GM12892 (cell line): ENCODE measurements at regions not wholly inside any gene's neighbourhood (a gene's known extent, or its start where the extent isn't known, plus 50 kb on each side); places are given as distances from the start of the nearest gene placed in this dataset.

Source experiments
- POLR2A ChIP-seq: IDR thresholded peaks from 2 replicates; pipeline ENCODE4 v1.6.1; 2011; ENCODE audit warnings: low read depth, low read length, control low read depth
- POLR2AphosphoS5 ChIP-seq: IDR thresholded peaks from 2 replicates; pipeline ENCODE4 v1.6.1; 2011; ENCODE audit warnings: low read depth, low read length, control low read depth

DNA sequence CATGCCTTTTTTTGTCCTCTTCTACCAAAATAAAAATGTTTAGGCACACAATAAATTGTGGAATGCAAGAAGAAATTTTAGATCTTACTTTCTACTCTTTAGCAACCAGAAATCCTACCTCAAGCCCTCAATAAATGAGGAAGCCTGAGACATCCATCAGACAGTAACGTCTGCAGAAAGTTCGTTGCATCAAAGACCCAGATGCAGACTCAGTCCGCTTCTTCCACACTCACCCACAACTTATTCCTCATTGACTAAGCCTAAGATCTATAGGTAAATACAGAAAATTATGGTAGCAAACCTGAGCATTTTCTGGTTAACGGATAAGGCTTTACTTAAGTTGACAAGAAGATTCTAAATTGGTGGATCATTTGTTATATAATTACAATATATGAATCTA is 579.4 kb upstream of the ID2 start:
- no peak for TF ChIP-seq POLR2AphosphoS5
- no peak for TF ChIP-seq POLR2A
